ENCODE measurements at regions not wholly inside any gene's neighbourhood (a gene's known extent, or its start where the extent isn't known, plus 50 kb on each side); places are given as distances from the start of the nearest gene placed in this dataset.

GRCh38 chr10:80730522-80730921, 192.8 kb downstream of the SH2D4B start:
- WGBS (ENCODE audit: low lambda C conversion rate), result 2% methylated on average over 2 of the region's 2 CpGs
- Histone ChIP-seq H3K4me2 (ENCODE audit: low read depth, low read length) (no peak overlapping the region), H3K9ac (ENCODE audit: insufficient read depth, low read depth, low read length) (no peak overlapping the region), H3K4me3 (replicated peaks in 1 of 3; ENCODE audit: insufficient read depth in 1 of 3, low read depth in 2 of 3, low read length in 3 of 3) (no peak overlapping the region), H3K27me3 (ENCODE audit: control insufficient read depth in 1 of 2, insufficient read depth in 2 of 2, low read length in 2 of 2) (no peaks in the 10 kb centered on the region), H2AFZ (ENCODE audit: low read length) (no peak overlapping the region), H3K36me3 (replicated peaks in 1 of 2; ENCODE audit: control insufficient read depth in 1 of 2, insufficient read depth in 2 of 2, low read length in 2 of 2) (no peaks in the 10 kb centered on the region), H3K79me2 (ENCODE audit: insufficient read depth, low read length) (no peaks in the 10 kb centered on the region), H3K4me1 (ENCODE audit: insufficient read depth, low read length) (no peaks in the 10 kb centered on the region), H3K27ac (ENCODE audit: extremely low read length, insufficient read depth, low read length) (no peak overlapping the region), H3K9me3 (ENCODE audit: low read length) (no peaks in the 10 kb centered on the region), H4K20me1 (ENCODE audit: insufficient read depth, low read length) (no peaks in the 10 kb centered on the region)
- BruUV-seq (replicated peaks), result no TSS peak
- no peak for FAIRE-seq
- intact Hi-C loops (cut with micrococcal nuclease; ENCODE audit: unreplicated experiment), result no loop called here
- no peak for ATAC-seq
- CTCF ChIA-PET (ENCODE audit: low intra/inter-chr PET ratio, low total read pairs), result no interaction called here
- in situ Hi-C loops (cut with HindIII; ENCODE audit: extremely low pct_ligation_motif_present, low pct_unique_long_range_greater_than_20kb), result no loop called here
- POLR2A ChIA-PET, result no interaction called here
- no peak for DNase-seq (ENCODE audit: low spot score)
- no peak for TF ChIP-seq RFXANK (CRISPR knock-in tag; IDR thresholded peaks at IDR 0.05)
- TF ChIP-seq E2F2 (CRISPR knock-in tag; IDR thresholded peaks at IDR 0.05; ENCODE audit: borderline replicate concordance), result no peak
- TF ChIP-seq JUN (CRISPR knock-in tag; IDR thresholded peaks at IDR 0.05), result no peak
- no peak for TF ChIP-seq PRPF4 (IDR thresholded peaks at IDR 0.05; ENCODE audit: low read depth, low read length, poor library complexity, severe bottlenecking)
- no peak for TF ChIP-seq PLSCR1 (CRISPR knock-in tag; IDR thresholded peaks at IDR 0.05; ENCODE audit: borderline replicate concordance)
- no peak for TF ChIP-seq RARA (CRISPR knock-in tag; IDR thresholded peaks at IDR 0.05)
- no peak for TF ChIP-seq ZFY (CRISPR knock-in tag; IDR thresholded peaks at IDR 0.05)
- no peak for TF ChIP-seq ZNF691 (CRISPR knock-in tag; IDR thresholded peaks at IDR 0.05; ENCODE audit: borderline replicate concordance, low read depth)
- TF ChIP-seq XRCC5 (optimal IDR thresholded peaks at IDR 0.05; ENCODE audit: low read length), result no peak
- no peak for TF ChIP-seq ZBTB3 (CRISPR knock-in tag; IDR thresholded peaks at IDR 0.05; ENCODE audit: borderline replicate concordance, low read depth)
- TF ChIP-seq PHF21A (CRISPR knock-in tag; IDR thresholded peaks at IDR 0.05), result no peak
- no peak for TF ChIP-seq MTF1 (CRISPR knock-in tag; IDR thresholded peaks at IDR 0.05)
- TF ChIP-seq LRRFIP1 (CRISPR knock-in tag; conservative IDR thresholded peaks at IDR 0.05), result no peak
- TF ChIP-seq ARNT2 (CRISPR knock-in tag; IDR thresholded peaks at IDR 0.05; ENCODE audit: low read depth), result no peak
- no peak for TF ChIP-seq ZNF580 (CRISPR knock-in tag; IDR thresholded peaks at IDR 0.05; ENCODE audit: borderline replicate concordance, low read depth)

Measured in HepG2 (cell line).